C4-2B (cell line): ENCODE measurements at regions not wholly inside any gene's neighbourhood (a gene's known extent, or its start where the extent isn't known, plus 50 kb on each side); places are given as distances from the start of the nearest gene placed in this dataset.

Source experiments
- ZFX ChIP-seq: fragments of 450-650 bp; IDR thresholded peaks from 2 replicates; pipeline ENCODE4 v1.6.1; 2017
- TF ChIP-seq, protein P1 (sequence below): fragments of 450-650 bp; conservative IDR thresholded peaks from 2 replicates; pipeline ENCODE4 v1.5.1; 2017; ENCODE audit warnings: mild to moderate bottlenecking

DNA sequence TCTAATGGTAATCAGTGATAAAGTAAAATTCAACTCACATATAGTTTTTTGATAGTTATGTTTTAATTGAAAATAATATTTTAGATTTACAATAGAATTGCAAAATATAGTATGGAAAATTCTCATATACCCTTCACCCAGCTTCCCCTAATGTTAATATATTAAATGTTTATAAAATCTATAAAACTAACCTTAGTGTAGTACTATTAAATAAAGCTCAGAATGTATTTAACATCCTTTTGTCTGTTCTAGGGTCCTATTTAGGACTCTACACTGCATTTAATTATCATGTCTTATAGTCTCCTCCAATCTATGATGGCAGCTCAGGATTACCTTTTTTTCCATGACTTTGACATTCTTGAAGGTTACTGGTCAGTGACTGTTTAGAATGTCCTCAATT lies 389.2 kb downstream of the LMX1A start:
- TF ChIP-seq, protein P1, sequence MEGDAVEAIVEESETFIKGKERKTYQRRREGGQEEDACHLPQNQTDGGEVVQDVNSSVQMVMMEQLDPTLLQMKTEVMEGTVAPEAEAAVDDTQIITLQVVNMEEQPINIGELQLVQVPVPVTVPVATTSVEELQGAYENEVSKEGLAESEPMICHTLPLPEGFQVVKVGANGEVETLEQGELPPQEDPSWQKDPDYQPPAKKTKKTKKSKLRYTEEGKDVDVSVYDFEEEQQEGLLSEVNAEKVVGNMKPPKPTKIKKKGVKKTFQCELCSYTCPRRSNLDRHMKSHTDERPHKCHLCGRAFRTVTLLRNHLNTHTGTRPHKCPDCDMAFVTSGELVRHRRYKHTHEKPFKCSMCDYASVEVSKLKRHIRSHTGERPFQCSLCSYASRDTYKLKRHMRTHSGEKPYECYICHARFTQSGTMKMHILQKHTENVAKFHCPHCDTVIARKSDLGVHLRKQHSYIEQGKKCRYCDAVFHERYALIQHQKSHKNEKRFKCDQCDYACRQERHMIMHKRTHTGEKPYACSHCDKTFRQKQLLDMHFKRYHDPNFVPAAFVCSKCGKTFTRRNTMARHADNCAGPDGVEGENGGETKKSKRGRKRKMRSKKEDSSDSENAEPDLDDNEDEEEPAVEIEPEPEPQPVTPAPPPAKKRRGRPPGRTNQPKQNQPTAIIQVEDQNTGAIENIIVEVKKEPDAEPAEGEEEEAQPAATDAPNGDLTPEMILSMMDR = no peak
- TF ChIP-seq ZFX = no peak
